Mucosa of descending colon (tissue), 3 donors: ENCODE measurements at regions not wholly inside any gene's neighbourhood (a gene's known extent, or its start where the extent isn't known, plus 50 kb on each side); places are given as distances from the start of the nearest gene placed in this dataset.

Experiments used
- ATAC-seq: fragments of 200-7000 bp; cut with Tn5 transposase; one replicate; pipeline ENCODE4 v1.9.1; 2020; ENCODE audit warnings: mild to moderate bottlenecking, moderate library complexity
- DNase-seq, 3 donors: peaks; one replicate each; pipeline ENCODE4 v3.0.0-alpha.2; 2020
- H3K36me3 ChIP-seq: fragments of 200-600 bp; one replicate; pipeline ENCODE4 v1.8.0; 2021; ENCODE audit warnings: low read depth, mild to moderate bottlenecking
- H3K4me1 ChIP-seq: fragments of 200-600 bp; one replicate; pipeline ENCODE4 v1.8.0; 2021; ENCODE audit warnings: low read depth, mild to moderate bottlenecking
- H3K4me3 ChIP-seq: fragments of 200-600 bp; one replicate; pipeline ENCODE4 v1.8.0; 2021; ENCODE audit warnings: mild to moderate bottlenecking
- H3K9me3 ChIP-seq: fragments of 200-600 bp; one replicate; pipeline ENCODE4 v1.8.0; 2021; ENCODE audit warnings: mild to moderate bottlenecking
- intact Hi-C, 2 donors: fragments of 100-400 bp; cut with DNase I in 1 of 2; cut with micrococcal nuclease in 1 of 2; formaldehyde crosslinking; loops; one replicate each; pipeline versions ENCODE4 v1.11.0 to v1.11.1; 2022; cut with DNase I, micrococcal nuclease
- TF ChIP-seq, protein P1 (sequence below): fragments of 200-600 bp; IDR thresholded peaks from one replicate; pipeline ENCODE4 v1.8.0; 2022; ENCODE audit warnings: antibody characterized with exemption, mild to moderate bottlenecking
- donor health status: DM: no; HTN: no; CAD: no; lungs with moderate emphysema.
- donor health status: DM: no; HTN: no; CAD: no.
- donor health status: DM: no; HTN: yes; CAD: no.

DNA sequence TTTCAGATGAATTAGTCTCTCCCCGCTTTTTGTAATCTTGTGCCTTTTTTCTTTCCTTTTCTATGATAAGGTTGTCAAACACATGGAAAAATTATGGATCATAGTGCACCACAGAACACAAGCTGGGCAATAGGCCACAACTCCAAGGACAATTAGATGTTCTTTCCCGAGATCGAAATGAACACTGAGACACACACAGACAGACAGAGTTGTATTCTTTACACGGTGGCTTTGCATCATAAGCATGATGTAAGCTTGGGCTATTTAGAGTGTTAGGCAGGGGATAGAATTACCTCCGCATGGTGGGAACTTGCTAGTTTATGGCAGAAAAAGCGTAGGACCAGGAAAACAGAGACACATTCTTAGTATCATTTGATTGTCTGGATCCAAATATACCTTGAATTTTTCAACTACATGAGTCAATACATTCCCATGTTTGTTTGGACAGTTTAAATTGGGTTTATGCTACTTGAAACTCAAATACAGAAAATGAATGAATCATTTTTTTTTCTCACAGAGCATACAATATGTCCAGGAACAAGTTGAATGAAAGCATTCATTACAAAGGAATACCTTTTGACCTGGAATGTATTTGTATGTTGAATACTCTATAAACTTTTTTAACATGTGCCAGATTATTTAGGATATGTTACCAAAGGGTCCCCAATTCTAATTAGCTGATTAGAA, 1611.5 kb upstream of the TMEFF2 start:
- TF ChIP-seq, protein P1, sequence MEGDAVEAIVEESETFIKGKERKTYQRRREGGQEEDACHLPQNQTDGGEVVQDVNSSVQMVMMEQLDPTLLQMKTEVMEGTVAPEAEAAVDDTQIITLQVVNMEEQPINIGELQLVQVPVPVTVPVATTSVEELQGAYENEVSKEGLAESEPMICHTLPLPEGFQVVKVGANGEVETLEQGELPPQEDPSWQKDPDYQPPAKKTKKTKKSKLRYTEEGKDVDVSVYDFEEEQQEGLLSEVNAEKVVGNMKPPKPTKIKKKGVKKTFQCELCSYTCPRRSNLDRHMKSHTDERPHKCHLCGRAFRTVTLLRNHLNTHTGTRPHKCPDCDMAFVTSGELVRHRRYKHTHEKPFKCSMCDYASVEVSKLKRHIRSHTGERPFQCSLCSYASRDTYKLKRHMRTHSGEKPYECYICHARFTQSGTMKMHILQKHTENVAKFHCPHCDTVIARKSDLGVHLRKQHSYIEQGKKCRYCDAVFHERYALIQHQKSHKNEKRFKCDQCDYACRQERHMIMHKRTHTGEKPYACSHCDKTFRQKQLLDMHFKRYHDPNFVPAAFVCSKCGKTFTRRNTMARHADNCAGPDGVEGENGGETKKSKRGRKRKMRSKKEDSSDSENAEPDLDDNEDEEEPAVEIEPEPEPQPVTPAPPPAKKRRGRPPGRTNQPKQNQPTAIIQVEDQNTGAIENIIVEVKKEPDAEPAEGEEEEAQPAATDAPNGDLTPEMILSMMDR, result no peak
- DNase-seq, result no peak
- intact Hi-C loops, result no loop called here
- no peaks in the 10 kb centered on the region for H3K36me3 ChIP-seq
- H3K4me1 ChIP-seq, result no peaks in the 10 kb centered on the region
- no peak for ATAC-seq
- H3K9me3 ChIP-seq, result no peaks in the 10 kb centered on the region
- H3K4me3 ChIP-seq, result no peak overlapping the region

DNA sequence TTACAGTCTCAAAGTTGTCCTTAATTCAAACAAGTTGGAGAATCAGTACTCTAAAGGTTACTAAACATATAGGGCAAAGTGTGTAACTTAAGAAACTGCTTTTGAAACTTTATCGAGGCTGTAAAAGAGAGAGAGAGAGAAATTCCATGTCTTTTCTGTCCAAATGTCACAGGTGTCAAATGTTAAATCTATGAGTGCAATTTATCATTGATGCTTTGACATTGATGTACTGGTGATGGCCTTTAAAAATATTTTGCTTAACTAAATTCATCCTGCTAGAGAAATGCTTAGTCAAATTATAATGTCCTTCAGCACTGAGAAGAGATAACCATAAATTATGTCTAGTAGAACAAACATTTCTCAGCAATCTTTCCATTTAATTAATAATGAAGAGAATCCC, 1602.1 kb upstream of the TMEFF2 start:
- ATAC-seq, result no peak
- TF ChIP-seq, protein P1, result no peak
- intact Hi-C loops, result no loop called here
- Histone ChIP-seq H3K4me1 (no peaks in the 10 kb centered on the region), H3K36me3 (no peaks in the 10 kb centered on the region), H3K9me3 (no peaks in the 10 kb centered on the region), H3K4me3 (no peak overlapping the region)
- DNase-seq, result no peak

DNA sequence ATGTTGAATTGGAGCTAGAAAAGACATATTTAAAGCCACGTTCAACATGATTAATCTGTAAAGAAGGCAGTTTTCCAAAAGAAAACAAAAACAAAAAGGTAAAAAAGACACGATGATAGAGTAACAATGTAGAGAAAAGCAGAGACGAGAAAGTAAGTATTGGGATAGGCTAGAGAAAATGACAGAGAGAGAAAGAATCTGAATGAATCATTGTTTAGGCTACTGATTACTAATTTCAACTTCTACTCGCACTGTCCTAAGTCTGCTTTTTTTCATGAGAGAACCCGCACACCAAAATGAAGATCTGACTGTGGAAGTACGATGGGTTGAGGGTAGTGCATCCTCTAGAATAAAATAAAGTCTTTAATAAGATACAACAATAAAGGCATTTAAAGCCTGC, 1599.2 kb upstream of the TMEFF2 start:
- no peak overlapping the region for H3K4me3 ChIP-seq
- DNase-seq (no peak), ATAC-seq (no peak)
- H3K4me1 ChIP-seq, result no peaks in the 10 kb centered on the region
- TF ChIP-seq, protein P1, result no peak
- intact Hi-C loops, result no loop called here
- no peaks in the 10 kb centered on the region for H3K9me3 ChIP-seq
- H3K36me3 ChIP-seq, result no peaks in the 10 kb centered on the region

DNA sequence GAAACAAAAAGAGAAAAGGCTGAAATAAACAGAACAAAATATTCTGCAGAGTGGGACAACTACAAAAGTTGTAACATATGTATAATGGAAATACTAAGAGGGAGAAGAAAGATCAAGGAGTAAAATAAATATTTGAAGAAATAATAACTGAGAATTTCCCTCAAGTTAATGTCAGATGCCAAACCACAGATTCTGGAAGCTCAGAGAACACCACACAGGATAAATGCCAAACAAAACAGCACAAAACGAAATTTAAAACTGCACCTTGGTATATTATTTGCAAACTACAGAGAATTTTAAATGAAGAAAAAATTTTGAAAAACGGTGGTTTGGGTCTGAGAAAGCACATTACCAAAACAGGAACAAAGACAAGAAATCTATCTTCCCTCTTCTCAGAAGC, 1588.9 kb upstream of the TMEFF2 start:
- Histone ChIP-seq H3K9me3 (no peaks in the 10 kb centered on the region), H3K4me1 (no peaks in the 10 kb centered on the region), H3K36me3 (no peaks in the 10 kb centered on the region), H3K4me3 (no peak overlapping the region)
- intact Hi-C loops, result no loop called here
- DNase-seq (no peak), ATAC-seq (no peak)
- TF ChIP-seq, protein P1, result no peak

DNA sequence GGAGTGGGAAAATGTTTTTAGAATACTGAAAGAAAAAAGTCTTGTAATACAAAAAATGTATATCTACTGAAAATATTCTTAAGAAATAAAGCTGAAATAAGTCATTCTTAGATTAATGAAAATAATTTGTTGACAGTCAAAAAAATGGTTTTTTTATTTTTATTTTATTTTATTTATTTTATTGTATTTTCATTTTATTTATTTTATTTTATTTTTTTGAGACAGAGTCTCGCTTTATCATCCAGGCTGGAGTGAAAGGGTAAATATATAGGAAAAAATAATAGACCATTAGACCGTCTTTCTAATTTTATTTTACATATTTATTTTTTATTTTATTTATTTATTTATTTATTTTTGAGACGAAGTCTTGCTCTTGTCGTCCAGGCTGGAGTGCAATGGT, 1583.6 kb upstream of the TMEFF2 start:
- Histone ChIP-seq H3K4me3 (no peak overlapping the region), H3K4me1 (no peaks in the 10 kb centered on the region), H3K9me3 (no peaks in the 10 kb centered on the region), H3K36me3 (no peaks in the 10 kb centered on the region)
- intact Hi-C loops, result no loop called here
- DNase-seq (no peak), ATAC-seq (no peak)
- TF ChIP-seq, protein P1, result no peak

DNA sequence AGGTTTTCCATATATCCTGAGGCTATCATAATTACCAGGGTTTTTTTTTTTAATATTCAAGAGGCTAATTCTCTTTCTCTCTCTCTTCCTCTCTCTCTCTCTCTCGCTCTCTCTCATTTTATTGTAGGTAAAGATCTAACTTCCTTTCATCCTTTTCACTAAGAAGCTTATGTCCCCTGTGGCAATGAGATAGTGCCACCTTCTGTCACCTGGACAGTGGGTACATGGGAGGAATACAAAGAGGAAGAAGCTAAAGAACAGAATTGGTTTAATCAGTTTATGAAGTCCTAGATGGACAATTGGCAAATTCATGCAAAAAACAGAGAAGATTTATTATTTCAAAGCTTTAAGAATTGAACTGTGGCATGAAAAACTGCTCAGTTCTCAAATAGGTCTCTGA, 1582.3 kb upstream of the TMEFF2 start:
- Histone ChIP-seq H3K9me3 (no peaks in the 10 kb centered on the region), H3K36me3 (no peaks in the 10 kb centered on the region), H3K4me1 (no peaks in the 10 kb centered on the region), H3K4me3 (no peak overlapping the region)
- ATAC-seq, result no peak
- intact Hi-C loops, result no loop called here
- TF ChIP-seq, protein P1, result no peak
- peak in 1 of 3 donors; percentile 3 for DNase-seq
